ENCODE measurements at regions not wholly inside any gene's neighbourhood (a gene's known extent, or its start where the extent isn't known, plus 50 kb on each side); places are given as distances from the start of the nearest gene placed in this dataset.

DNA sequence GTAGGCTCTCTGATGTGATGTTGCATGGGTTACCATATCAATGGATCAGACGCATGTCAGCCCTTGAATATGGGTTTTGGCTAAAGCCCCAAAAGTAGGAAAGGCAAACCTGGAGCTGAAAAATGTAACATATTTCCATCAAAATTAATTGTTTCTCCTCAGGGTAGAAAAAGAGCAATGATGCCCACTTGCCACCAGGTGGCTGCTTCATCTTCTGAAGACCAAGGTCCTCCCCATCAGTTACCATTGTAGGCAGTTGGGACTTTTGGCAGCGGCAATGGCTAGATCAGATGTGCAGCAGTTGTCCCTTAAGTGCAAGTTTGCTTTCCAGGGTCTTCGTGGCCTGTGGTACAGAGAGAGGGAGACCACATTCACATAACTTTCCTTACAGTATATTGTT, 118.2 kb downstream of the NAF1 start:
- no peaks in the 10 kb centered on the region for H3K9me3 ChIP-seq (ENCODE audit: control insufficient read depth, insufficient read depth, low read length)
- DNase-seq (ENCODE audit: low read depth, low spot score), result no peak
- POLR2A ChIA-PET, result no interaction called here
- no peak overlapping the region for H3K27ac ChIP-seq (ENCODE audit: low read depth, low read length)
- H3K27me3 ChIP-seq (ENCODE audit: control insufficient read depth, insufficient read depth, low read length), result no peaks in the 10 kb centered on the region
- TF ChIP-seq, protein P1, sequence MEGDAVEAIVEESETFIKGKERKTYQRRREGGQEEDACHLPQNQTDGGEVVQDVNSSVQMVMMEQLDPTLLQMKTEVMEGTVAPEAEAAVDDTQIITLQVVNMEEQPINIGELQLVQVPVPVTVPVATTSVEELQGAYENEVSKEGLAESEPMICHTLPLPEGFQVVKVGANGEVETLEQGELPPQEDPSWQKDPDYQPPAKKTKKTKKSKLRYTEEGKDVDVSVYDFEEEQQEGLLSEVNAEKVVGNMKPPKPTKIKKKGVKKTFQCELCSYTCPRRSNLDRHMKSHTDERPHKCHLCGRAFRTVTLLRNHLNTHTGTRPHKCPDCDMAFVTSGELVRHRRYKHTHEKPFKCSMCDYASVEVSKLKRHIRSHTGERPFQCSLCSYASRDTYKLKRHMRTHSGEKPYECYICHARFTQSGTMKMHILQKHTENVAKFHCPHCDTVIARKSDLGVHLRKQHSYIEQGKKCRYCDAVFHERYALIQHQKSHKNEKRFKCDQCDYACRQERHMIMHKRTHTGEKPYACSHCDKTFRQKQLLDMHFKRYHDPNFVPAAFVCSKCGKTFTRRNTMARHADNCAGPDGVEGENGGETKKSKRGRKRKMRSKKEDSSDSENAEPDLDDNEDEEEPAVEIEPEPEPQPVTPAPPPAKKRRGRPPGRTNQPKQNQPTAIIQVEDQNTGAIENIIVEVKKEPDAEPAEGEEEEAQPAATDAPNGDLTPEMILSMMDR (IDR thresholded peaks at IDR 0.05; ENCODE audit: low read depth, low read length), result peak; percentile 46
- CTCF ChIA-PET, result interaction anchor here (0.9 to 2.6 kb wide), 4 partner anchors 10 to 284 kb away, joined by 3 to 11 read pairs (median 7); partner anchors contain the start of gene NPY1R
- no peak overlapping the region for H3K4me3 ChIP-seq (ENCODE audit: low read depth, low read length)

DNA sequence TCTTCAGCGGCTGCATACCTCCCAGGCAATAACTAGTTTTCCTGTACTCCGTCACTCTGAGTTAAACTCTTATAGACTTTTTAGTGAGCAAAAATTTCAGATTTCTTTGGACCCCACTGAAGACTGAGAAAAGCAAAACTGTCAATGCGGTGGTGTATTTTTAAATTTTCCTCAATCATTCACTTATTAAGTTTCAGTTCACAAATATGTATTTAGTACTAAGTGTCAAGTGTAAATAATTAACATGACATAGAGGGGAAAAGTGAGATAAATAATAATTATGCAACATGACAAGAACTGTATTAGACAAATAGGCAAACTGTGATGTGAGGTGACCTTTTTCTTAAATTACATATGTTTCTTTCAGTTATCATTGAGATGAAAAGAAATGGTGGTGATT, 124.4 kb downstream of the NAF1 start:
- no peak overlapping the region for H3K4me3 ChIP-seq (ENCODE audit: low read depth, low read length)
- no peaks in the 10 kb centered on the region; the same call in 1 of the 2 replicates for H3K9me3 ChIP-seq (ENCODE audit: control insufficient read depth, insufficient read depth, low read length)
- DNase-seq (ENCODE audit: low read depth, low spot score), result no peak
- TF ChIP-seq, protein P1 (IDR thresholded peaks at IDR 0.05; ENCODE audit: low read depth, low read length), result no peak
- POLR2A ChIA-PET, result no interaction called here
- no peak overlapping the region for H3K27ac ChIP-seq (ENCODE audit: low read depth, low read length)
- no peaks in the 10 kb centered on the region for H3K27me3 ChIP-seq (ENCODE audit: control insufficient read depth, insufficient read depth, low read length)
- CTCF ChIA-PET, result no interaction called here

DNA sequence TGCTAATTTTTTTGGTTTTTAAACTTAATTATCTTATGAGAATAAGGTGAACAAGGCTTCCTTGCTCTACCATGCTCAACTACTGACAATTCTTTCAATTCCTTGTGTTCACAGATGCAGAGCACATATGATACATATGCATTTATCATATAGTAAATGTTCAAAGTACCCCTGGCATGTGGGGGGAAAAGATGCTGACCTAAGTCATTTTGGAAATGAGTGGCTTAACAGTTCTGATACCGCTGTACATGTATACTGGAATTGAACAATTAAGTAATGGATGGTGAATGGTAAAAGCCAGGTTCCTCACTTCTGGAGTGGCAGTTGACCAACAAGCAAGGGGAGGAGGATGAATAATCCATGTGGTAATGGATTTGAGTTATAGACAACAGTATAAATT, 149.6 kb downstream of the NAF1 start:
- ChIA-PET CTCF (no interaction called here), POLR2A (no interaction called here)
- no peak for DNase-seq (ENCODE audit: low read depth, low spot score)
- H3K4me3 ChIP-seq (ENCODE audit: low read depth, low read length), result no peak overlapping the region
- TF ChIP-seq, protein P1 (IDR thresholded peaks at IDR 0.05; ENCODE audit: low read depth, low read length), result no peak
- no peaks in the 10 kb centered on the region for H3K9me3 ChIP-seq (ENCODE audit: control insufficient read depth, insufficient read depth, low read length)
- no peak overlapping the region for H3K27ac ChIP-seq (ENCODE audit: low read depth, low read length)
- no peaks in the 10 kb centered on the region for H3K27me3 ChIP-seq (ENCODE audit: control insufficient read depth, insufficient read depth, low read length)

DNA sequence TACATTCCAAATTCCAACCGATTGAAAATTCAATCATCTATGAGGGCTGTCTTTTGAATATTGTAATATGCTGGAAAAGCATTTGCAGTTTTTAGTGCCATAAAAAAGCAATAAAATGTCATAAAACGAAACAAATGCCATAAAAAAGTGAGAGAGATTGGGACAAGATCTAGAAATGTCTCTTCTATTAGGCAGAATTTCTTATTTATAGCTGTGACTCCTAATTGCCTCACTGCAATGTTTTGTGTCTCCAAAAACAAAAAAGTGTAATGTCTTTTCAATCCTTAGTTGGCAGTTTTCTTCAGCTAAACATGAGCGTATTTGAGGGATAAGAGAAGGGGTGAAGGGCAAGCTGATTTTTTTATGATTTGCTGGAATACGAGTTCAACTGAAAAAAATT, 153.9 kb downstream of the NAF1 start:
- DNase-seq (ENCODE audit: low read depth, low spot score), result no peak
- no peak overlapping the region for H3K4me3 ChIP-seq (ENCODE audit: low read depth, low read length)
- CTCF ChIA-PET, result no interaction called here
- TF ChIP-seq, protein P1 (IDR thresholded peaks at IDR 0.05; ENCODE audit: low read depth, low read length), result no peak
- POLR2A ChIA-PET, result no interaction called here
- H3K27ac ChIP-seq (ENCODE audit: low read depth, low read length), result no peak overlapping the region
- no peaks in the 10 kb centered on the region for H3K27me3 ChIP-seq (ENCODE audit: control insufficient read depth, insufficient read depth, low read length)
- H3K9me3 ChIP-seq (ENCODE audit: control insufficient read depth, insufficient read depth, low read length), result no peaks in the 10 kb centered on the region

DNA sequence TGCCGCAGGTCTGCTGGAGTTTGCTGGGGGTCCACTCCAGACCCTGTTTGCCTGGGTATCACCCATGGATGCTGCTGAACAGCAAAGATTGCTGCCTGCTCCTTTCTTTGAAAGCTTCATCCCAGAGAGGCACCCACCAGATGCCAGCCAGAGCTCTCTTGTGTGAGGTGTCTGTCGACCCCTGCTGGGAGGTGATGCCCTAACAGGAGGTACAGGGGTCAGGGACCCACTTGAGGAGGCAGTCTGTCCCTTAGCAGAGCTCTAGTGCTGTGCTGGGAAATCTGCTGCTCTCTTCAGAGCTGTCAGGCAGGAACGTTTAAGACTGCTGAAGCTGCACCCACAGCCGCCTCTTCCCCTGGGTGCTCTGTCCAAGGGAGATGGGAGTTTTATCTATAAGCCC, 162.7 kb downstream of the NAF1 start:
- CTCF ChIA-PET, result no interaction called here
- no peaks in the 10 kb centered on the region for H3K27me3 ChIP-seq (ENCODE audit: control insufficient read depth, insufficient read depth, low read length)
- no peak overlapping the region for H3K27ac ChIP-seq (ENCODE audit: low read depth, low read length)
- TF ChIP-seq, protein P1 (IDR thresholded peaks at IDR 0.05; ENCODE audit: low read depth, low read length), result no peak
- POLR2A ChIA-PET, result no interaction called here
- H3K9me3 ChIP-seq (ENCODE audit: control insufficient read depth, insufficient read depth, low read length), result peaks cover 11% of the 10 kb centered on the region
- H3K4me3 ChIP-seq (ENCODE audit: low read depth, low read length), result no peak overlapping the region
- DNase-seq (ENCODE audit: low read depth, low spot score), result no peak

All from AG04450 (cell line).